ENCODE measurements at regions not wholly inside any gene's neighbourhood (a gene's known extent, or its start where the extent isn't known, plus 50 kb on each side); places are given as distances from the start of the nearest gene placed in this dataset.

DNA sequence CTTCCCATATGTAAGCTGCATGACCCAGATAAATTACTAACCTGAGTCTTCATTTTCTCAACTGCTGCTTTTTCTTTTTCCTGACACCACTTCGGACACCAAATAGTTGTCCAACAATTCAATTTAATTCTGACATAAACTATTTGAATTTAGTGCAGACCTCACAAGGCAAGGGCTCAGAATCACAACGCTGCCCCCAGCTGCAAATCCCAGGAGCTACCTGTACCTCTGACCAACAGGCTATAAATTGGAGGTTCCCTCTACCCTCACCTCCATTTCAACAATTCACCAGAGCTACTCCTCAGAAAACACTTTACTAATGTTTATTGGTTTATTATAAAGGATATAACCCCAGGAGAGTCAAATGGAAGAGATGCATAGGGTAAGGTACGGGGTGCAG, 737.6 kb downstream of the NTRK3 start:
- no peak for DNase-seq (ENCODE audit: low spot score in 2 of 2)
- intact Hi-C loops (cut with DNase I; ENCODE audit: low total_unique reads) = no loop called here
- TF ChIP-seq POLR2A (IDR thresholded peaks at IDR 0.05) = no peak
- no peak for TF ChIP-seq POLR2AphosphoS5 (IDR thresholded peaks at IDR 0.05)
- no peak for TF ChIP-seq CTCF (IDR thresholded peaks at IDR 0.05)
- H3K4me3 ChIP-seq = no peak overlapping the region
- H3K27ac ChIP-seq = no peak overlapping the region
- H3K27me3 ChIP-seq = no peaks in the 10 kb centered on the region
- no peaks in the 10 kb centered on the region for H3K9me3 ChIP-seq
- no peaks in the 10 kb centered on the region for H3K36me3 ChIP-seq
- no peaks in the 10 kb centered on the region for H3K4me1 ChIP-seq

- Histone ChIP-seq H3K27ac (no peak overlapping the region), H3K27me3 (no peaks in the 10 kb centered on the region), H3K9me3 (no peaks in the 10 kb centered on the region), H3K4me3 (no peak overlapping the region), H3K4me1 (no peaks in the 10 kb centered on the region), H3K36me3 (no peaks in the 10 kb centered on the region)
- TF ChIP-seq POLR2A (IDR thresholded peaks at IDR 0.05) (no peak), CTCF (IDR thresholded peaks at IDR 0.05) (no peak), POLR2AphosphoS5 (IDR thresholded peaks at IDR 0.05) (no peak)
- no peak for DNase-seq (ENCODE audit: low spot score in 2 of 2)
- intact Hi-C loops (cut with DNase I; ENCODE audit: low total_unique reads) = no loop called here
Measured at GRCh38 chr15:87508086-87508485, 748.5 kb downstream of the NTRK3 start.

DNA sequence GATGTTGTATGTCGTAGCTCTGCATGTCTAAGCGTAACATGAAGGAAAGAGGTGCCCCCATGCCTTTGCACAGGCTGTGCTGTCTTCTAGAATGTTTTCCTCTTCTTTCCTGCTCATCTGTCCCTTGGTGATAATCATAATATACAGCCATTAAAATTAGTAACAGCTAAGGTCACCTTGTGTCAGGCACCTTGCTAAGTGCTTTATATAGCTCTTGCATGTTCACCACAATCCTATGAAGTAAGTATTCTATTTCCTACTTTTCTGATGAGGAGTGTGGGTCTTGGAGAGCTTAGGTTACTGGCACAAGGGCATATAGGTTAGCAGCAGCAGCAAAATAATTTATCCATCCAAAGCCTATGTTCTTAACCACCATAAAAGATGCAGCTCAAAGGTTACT, 754.4 kb downstream of the NTRK3 start:
- DNase-seq (ENCODE audit: low spot score in 2 of 2) = no peak
- TF ChIP-seq POLR2AphosphoS5 (IDR thresholded peaks at IDR 0.05) (no peak), CTCF (IDR thresholded peaks at IDR 0.05) (no peak), POLR2A (IDR thresholded peaks at IDR 0.05) (no peak)
- Histone ChIP-seq H3K36me3 (no peaks in the 10 kb centered on the region), H3K9me3 (no peaks in the 10 kb centered on the region), H3K4me1 (no peaks in the 10 kb centered on the region), H3K4me3 (no peak overlapping the region), H3K27ac (no peak overlapping the region), H3K27me3 (no peaks in the 10 kb centered on the region)
- intact Hi-C loops (cut with DNase I; ENCODE audit: low total_unique reads) = no loop called here

DNA sequence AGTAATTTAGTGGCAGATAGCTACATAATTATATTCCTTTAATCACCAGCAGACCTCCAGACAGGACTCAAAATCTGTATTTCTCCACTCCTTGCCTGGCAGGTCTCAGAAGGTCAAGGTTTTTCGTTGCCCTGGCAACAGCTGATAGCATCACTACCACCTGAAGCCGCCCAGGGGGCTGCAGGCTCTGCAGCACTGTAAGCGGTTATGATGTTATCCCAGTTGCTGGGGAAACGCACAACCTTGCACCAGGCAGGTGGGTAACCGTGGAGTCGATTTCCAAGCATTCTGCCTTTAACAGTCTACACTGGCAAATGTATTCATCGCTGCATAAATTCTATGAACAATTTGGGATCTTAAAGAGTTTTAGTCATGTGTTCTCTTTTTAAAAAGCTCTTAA, 756.3 kb downstream of the NTRK3 start:
- Histone ChIP-seq H3K36me3 (no peaks in the 10 kb centered on the region), H3K27ac (no peak overlapping the region), H3K4me1 (no peaks in the 10 kb centered on the region), H3K27me3 (no peaks in the 10 kb centered on the region), H3K4me3 (no peak overlapping the region), H3K9me3 (no peaks in the 10 kb centered on the region)
- no peak for DNase-seq (ENCODE audit: low spot score in 2 of 2)
- intact Hi-C loops (cut with DNase I; ENCODE audit: low total_unique reads) = no loop called here
- TF ChIP-seq POLR2AphosphoS5 (IDR thresholded peaks at IDR 0.05) (no peak), CTCF (IDR thresholded peaks at IDR 0.05) (no peak), POLR2A (IDR thresholded peaks at IDR 0.05) (no peak)

GRCh38 chr15:87498560-87498959, 758.0 kb downstream of the NTRK3 start:
- Histone ChIP-seq H3K9me3 (no peaks in the 10 kb centered on the region), H3K4me1 (no peaks in the 10 kb centered on the region), H3K27ac (no peak overlapping the region), H3K36me3 (no peaks in the 10 kb centered on the region), H3K4me3 (no peak overlapping the region), H3K27me3 (no peaks in the 10 kb centered on the region)
- no peak for TF ChIP-seq POLR2A (IDR thresholded peaks at IDR 0.05)
- no peak for TF ChIP-seq CTCF (IDR thresholded peaks at IDR 0.05)
- no peak for TF ChIP-seq POLR2AphosphoS5 (IDR thresholded peaks at IDR 0.05)
- DNase-seq (ENCODE audit: low spot score in 2 of 2) = no peak
- intact Hi-C loops (cut with DNase I; ENCODE audit: low total_unique reads) = no loop called here

Measured in breast epithelium (tissue), 4 donors.